HG03095 (cell line): ENCODE measurements at regions not wholly inside any gene's neighbourhood (a gene's known extent, or its start where the extent isn't known, plus 50 kb on each side); places are given as distances from the start of the nearest gene placed in this dataset.
A peak's percentile ranks its signal among the peaks of the same experiment; 100 is the strongest.
"Not testable (repeated sequence)": the region's sequence is repeated elsewhere in the genome, so short reads cannot be mapped to it uniquely, and the experiment has no call there.

Source experiments
- ATAC-seq: cut with Tn5 transposase; IDR thresholded peaks from one replicate; pipeline ENCODE4 v1.9.1; 2021; ENCODE audit warnings: moderate library complexity; ENCODE audit not compliant: unreplicated experiment

DNA sequence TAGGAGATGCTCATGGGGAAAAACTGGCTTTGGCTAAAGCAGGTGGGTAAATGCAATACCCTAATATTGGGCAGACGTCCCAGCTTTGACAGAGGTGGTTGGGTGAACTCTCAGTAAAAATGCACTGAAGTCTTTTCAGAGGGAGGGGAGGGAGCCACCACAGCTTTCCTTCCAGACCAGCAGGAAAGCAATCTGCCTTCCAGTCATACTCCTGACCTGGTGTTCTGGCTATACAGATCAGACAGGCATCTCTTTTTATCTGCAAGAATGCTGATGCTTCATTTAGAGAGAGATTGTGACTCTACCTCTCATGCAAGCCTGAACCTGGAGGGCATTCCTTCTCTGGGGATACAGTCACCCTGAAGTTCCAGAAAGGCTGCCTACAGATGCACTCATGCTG lies 52.6 kb upstream of the ICA1 start:
- ATAC-seq: no peak

DNA sequence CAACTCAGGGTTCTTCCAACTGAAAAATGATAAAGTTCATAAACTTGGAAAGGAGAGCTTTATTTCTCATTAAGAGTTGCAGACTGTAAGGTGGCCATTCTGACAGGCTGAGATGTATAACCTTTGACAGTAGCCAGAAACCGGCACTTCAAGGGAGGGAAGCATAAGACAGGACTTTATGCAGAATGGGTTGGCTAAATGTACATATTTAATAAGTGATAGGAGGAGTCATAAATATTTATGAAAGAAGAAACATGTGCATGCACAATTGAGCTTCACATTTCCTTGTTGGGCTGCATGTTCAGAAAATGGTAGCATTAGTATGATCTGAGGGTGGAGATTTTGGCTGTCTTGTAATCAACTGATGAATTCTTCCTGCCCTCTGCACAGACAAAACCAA lies 57.1 kb upstream of the ICA1 start:
- no peak for ATAC-seq

DNA sequence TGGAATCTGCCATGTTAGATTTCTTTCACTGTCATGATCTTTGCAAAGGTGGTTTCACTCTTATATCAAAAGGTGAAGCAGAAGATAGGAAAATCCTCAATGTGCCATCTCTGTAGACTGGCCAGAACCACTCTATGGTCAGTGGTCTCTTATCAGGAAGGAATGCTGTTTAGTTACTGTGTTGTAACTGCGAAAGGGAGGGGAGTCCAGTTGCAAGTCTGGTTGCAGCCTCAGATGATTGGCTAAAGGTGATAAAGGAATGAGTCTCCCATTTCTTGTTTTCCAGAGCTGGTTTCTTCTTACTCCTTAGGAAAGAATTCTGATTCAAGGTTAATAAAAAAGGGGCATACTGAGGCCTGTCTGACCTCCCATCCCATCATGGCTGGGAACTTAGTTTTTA lies 58.2 kb upstream of the ICA1 start:
- no peak for ATAC-seq

GRCh38 chr7:8321312-8321711 lies 59.3 kb upstream of the ICA1 start:
- no peak for ATAC-seq

GRCh38 chr7:8322667-8323066 lies 60.7 kb upstream of the ICA1 start:
- ATAC-seq: no peak

DNA sequence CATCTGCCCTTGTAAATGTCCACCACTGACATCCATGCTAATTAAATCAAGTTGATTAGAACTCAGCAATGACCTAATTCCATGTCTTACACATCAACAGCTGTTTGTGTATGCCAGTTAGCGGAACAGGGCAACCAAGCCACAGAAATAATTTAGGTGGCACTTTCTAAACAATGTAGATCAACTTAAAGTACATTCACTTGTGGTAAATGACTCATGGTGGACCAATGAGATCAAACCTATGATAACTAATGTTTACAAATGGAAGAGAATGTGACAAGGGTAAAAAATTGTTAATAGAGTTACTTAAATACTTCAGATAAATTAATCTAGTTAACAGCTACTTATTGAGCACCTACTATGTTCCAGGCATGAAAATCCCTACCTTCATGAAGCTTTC lies 63.1 kb upstream of the ICA1 start:
- no peak for ATAC-seq

DNA sequence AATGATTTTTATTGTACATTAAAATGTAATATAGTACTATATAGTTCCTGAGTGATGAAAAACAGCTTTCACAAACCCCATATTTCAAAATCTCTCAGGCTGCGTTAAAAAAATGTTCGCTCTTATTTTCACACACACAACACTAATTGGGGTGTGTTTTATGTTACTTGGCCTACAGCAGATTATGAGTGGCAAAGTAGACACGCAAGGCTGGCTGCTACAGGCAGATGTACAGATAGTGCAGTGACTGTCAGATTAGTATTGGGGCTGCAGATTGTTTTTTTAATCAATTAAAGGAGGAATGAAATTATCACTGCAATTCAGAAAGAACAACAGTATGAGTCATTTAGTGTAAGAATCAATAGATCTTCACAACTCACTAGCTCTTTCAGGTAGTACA lies 65.2 kb upstream of the ICA1 start:
- ATAC-seq: no peak

DNA sequence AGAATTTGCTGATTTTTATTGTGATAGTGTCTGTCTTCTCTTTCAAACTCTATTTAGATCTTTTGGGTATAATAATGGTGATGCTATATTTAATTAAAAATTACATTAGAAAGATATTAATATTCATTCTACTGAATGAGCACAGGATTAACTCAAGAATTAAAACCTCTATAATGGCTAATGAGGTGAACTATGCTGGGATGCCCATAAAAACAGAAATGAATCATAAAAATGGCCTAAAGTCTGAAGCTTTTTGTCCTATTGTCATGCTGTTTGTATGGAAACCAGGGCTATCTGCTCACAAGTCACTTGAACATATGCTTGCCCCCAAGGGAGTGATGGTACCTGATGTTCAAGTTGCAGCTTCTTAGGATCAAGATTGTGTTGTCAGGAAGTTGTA lies 76.2 kb upstream of the ICA1 start:
- no peak for ATAC-seq

- ATAC-seq: no peak
Measured at GRCh38 chr7:8343556-8343955, 81.6 kb upstream of the ICA1 start.

GRCh38 chr7:8347395-8347794 lies 85.4 kb upstream of the ICA1 start:
- not testable (repeated sequence) for ATAC-seq

DNA sequence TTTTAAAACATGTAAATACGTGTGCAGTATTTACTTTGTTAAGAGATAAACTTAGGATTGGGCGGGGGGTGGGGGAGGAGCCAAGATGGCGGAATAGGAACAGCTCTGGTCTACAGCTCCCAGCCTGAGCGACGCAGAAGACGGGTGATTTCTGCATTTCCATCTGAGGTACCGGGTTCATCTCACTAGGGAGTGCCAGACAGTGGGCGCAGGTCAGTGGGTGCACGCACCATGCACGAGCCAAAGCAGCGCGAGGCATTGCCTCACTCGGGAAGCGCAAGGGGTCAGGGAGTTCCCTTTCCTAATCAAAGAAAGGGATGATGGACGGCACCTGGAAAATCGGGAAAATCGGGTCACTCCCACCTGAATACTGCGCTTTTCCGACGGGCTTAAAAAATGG lies 81.8 kb upstream of the NXPH1 start:
- ATAC-seq: not testable (repeated sequence)

GRCh38 chr7:8353991-8354390 lies 79.4 kb upstream of the NXPH1 start:
- ATAC-seq: no peak

GRCh38 chr7:8354503-8354902 lies 78.9 kb upstream of the NXPH1 start:
- no peak for ATAC-seq

GRCh38 chr7:8356071-8356470 lies 77.3 kb upstream of the NXPH1 start:
- no peak for ATAC-seq

DNA sequence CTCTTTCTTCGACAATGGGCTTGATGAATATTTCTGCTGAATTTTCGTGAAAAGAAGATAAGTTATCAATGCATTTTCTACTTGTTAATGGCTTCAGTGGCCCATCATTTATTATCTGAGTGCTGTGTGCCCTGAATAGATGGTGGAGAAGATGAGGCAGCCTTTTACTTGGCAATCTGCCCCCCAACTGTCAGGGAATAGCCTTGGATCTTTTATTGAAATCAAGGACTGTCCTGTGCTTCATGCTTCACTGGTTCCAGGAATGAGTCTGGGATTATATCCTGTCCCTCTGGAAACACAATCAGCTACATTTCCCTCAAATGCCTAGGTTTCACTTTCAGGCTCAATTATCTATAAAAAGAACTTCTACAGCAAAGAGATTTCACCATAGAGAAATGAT lies 75.9 kb upstream of the NXPH1 start:
- no peak for ATAC-seq

DNA sequence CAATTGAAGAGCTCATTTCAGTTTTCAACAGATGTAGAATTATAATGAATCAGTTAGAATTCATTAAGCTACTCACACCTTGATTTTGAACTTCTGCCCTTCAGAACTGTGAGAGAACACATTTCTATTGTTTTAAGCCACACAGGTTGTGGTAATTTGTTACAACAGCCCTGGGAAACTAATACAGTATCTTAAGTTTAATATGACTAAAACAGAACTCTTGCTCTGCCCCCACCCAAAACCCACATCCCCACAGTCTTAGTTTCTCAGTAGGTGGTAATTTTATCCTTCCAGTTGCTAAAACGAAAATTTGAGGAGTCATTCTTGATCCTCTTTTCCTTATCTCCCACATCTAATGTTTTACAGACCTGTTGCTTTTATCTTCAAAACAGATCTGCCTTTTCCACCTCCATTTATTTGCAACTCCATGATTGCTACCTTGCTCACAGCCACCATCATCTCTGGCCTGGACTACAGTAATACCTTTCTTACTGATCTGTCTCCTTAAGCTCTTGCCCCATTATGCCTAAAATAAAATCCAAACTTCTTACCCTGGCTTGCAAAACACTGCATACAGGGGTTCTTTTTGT lies 72.8 kb upstream of the NXPH1 start:
- peak; percentile 54 for ATAC-seq

GRCh38 chr7:8362723-8363369 lies 70.6 kb upstream of the NXPH1 start:
- no peak for ATAC-seq

GRCh38 chr7:8363407-8364015 lies 69.9 kb upstream of the NXPH1 start:
- ATAC-seq: no peak

DNA sequence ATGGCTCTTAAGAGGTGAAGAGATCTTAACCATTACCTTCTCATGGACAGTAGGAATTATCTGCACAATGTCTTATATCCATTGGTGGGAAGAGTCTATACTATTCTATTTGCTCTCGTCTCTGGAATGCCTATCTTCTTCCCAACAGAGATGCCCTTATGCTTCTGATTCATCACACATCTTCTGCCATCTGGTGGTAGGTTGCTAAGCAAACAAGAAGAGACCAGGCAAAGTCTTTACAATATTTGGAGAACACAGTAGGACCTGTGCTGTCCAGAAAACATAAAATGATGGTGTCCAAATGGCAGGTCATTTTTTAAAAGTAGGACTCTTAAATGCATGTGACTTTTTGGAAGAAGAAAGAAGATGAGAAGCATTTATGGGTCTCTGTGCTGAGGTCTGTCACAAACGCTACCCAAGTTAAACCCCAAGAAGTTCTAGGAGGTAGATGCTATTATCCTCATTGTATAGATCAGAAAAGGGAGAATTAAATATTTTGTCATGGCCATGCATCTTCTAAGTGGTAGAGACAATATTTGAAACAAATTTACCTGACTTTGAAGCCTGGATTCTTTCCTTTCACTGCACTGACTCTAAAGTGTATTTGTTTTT lies 67.8 kb upstream of the NXPH1 start:
- no peak for ATAC-seq

DNA sequence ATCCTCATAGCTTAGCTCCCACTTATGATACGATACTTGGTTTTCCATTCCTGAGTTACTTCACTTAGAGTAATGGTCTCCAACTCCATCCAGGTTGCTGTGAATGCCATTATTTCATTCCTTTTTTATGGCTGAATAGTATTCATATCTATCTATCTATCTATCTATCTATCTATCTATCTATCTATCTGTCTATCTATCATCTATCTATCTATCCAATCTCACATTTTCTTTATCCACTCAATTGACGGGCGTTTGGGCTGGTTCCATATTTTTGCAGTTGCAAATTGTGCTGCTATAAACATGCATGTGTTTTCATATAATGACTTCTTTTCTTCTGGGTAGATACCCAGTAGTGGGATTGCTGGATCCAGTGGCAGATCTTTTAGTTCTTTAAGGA lies 65.4 kb upstream of the NXPH1 start:
- ATAC-seq: not testable (repeated sequence)

DNA sequence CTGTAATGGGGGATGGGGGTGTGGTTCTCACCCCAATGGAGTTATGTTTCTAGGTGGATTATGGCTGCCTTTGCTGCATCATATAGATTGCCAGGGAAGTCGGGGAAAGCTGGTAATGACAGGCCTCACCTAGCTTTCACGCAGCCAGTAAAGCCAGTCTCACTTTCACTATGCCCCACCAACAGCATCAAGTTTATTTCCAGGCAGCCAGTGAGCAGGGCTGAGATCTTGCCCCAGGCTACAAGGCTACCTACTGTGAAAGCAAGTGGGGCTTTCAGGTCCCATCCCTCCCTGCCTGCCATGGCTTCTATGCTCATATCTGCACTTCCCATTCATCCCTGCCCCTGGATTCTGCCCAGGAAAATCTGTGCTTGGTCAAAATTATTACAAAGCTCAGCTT lies 61.7 kb upstream of the NXPH1 start:
- no peak for ATAC-seq

DNA sequence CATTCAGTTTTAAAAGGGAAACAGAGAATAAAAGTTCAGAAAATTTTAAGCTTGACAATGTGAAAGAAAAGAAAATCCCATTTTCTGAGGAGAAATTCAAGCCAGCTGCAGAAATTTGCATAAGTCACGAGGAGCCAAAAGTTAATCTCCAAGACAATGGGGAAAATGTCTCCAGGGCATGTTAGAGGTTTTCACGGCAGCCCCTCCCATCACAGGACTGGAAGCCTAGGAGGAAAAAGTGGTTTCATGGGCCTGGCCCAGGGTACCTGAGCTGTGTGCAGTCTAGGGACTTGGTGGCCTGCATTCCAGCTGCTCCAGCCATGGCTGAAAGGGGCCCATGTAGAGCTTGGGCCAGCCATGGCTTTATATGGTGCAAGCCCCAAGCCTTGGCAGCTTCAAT lies 59.6 kb upstream of the NXPH1 start:
- ATAC-seq: no peak
